ENCODE measurements at regions not wholly inside any gene's neighbourhood (a gene's known extent, or its start where the extent isn't known, plus 50 kb on each side); places are given as distances from the start of the nearest gene placed in this dataset.

DNA sequence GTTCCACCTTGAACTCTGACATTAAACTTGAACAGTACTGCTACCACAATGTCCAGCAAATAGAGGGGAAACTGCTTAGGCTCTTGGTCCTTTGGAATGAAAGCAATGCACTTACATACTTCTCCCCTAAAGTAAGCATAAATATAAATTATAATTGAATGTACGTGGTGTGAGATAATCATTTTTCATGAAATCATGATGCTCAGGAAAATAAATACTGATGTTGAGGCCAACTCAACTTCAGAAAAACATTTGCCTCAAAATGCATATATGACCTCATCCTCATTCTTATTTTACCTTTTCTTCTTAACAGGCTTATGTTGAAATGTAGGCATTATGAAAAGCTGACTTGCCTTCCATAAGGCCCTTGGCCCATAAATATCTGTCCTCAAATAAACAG, 166.3 kb downstream of the KDR start:
- CTCF ChIA-PET: no interaction called here

DNA sequence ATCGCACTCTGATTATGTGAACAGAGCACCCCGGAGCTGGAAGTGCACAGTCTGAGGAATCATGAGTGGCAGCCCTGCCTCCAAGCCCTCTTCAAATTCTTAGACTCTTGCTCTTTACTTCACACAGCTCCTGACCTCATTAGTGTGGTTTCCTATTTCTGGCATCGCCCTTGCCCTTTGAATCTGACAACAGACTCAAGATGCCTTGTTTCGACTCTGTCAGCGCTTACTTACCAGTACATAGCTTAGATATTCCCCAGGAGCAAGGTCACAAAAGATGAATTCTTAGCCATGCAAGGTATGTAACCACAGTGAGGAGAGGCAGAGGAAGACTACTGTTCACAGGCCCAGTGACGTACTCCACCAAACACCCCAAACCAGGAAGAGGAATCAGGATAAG, 167.2 kb downstream of the KDR start:
- no peak overlapping the region for H3K4me3 Mint-ChIP-seq (ENCODE audit: unreplicated experiment)
- ChIA-PET CTCF (no interaction called here), POLR2A (no interaction called here)
- no peaks in the 10 kb centered on the region for H3K9me3 Mint-ChIP-seq (ENCODE audit: unreplicated experiment)
- H3K27ac Mint-ChIP-seq (ENCODE audit: unreplicated experiment): no peak overlapping the region
- Histone ChIP-seq H3K4me1 (no peaks in the 10 kb centered on the region), H3K4me3 (ENCODE audit: low read depth, low read length) (no peak overlapping the region), H3K27me3 (replicated peaks; ENCODE audit: control insufficient read depth, insufficient read depth, low read length) (0 out of 2 replicates have a peak, but pooled peaks cover under 1% of the 10 kb centered on the region), H3K9me3 (no peaks in the 10 kb centered on the region), H3K36me3 (ENCODE audit: control insufficient read depth, insufficient read depth, low read length) (no peaks in the 10 kb centered on the region)
- no TSS peak for BruUV-seq (replicated peaks)
- peaks cover 18% of the 10 kb centered on the region for H3K27me3 Mint-ChIP-seq (ENCODE audit: insufficient read depth, unreplicated experiment)
- DNase-seq: no peak
- intact Hi-C loops (cut with micrococcal nuclease; ENCODE audit: unreplicated experiment): no loop called here
- H3K4me1 Mint-ChIP-seq (ENCODE audit: low read depth, unreplicated experiment): no peaks in the 10 kb centered on the region
- TF ChIP-seq, protein P1, sequence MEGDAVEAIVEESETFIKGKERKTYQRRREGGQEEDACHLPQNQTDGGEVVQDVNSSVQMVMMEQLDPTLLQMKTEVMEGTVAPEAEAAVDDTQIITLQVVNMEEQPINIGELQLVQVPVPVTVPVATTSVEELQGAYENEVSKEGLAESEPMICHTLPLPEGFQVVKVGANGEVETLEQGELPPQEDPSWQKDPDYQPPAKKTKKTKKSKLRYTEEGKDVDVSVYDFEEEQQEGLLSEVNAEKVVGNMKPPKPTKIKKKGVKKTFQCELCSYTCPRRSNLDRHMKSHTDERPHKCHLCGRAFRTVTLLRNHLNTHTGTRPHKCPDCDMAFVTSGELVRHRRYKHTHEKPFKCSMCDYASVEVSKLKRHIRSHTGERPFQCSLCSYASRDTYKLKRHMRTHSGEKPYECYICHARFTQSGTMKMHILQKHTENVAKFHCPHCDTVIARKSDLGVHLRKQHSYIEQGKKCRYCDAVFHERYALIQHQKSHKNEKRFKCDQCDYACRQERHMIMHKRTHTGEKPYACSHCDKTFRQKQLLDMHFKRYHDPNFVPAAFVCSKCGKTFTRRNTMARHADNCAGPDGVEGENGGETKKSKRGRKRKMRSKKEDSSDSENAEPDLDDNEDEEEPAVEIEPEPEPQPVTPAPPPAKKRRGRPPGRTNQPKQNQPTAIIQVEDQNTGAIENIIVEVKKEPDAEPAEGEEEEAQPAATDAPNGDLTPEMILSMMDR (IDR thresholded peaks at IDR 0.05; ENCODE audit: insufficient read depth in 1 of 2, low read depth in 1 of 2, low read length in 1 of 2, severe bottlenecking in 1 of 2, unreplicated experiment in 1 of 2): no peak
- H3K36me3 Mint-ChIP-seq (ENCODE audit: insufficient read depth, unreplicated experiment): no peaks in the 10 kb centered on the region

More for the DNA sequence above, 166.3 kb downstream of the KDR start:
- H3K27me3 ChIP-seq (replicated peaks; ENCODE audit: control insufficient read depth, insufficient read depth, low read length): 0 out of 2 replicates have a peak, but pooled peaks cover 1% of the 10 kb centered on the region
- no peaks in the 10 kb centered on the region for H3K36me3 ChIP-seq (ENCODE audit: control insufficient read depth, insufficient read depth, low read length)
- Mint-ChIP-seq H3K27me3 (ENCODE audit: insufficient read depth, unreplicated experiment) (peaks cover 14% of the 10 kb centered on the region), H3K9me3 (ENCODE audit: unreplicated experiment) (no peaks in the 10 kb centered on the region), H3K4me1 (ENCODE audit: low read depth, unreplicated experiment) (no peaks in the 10 kb centered on the region), H3K4me3 (ENCODE audit: unreplicated experiment) (no peak overlapping the region), H3K36me3 (ENCODE audit: insufficient read depth, unreplicated experiment) (no peaks in the 10 kb centered on the region), H3K27ac (ENCODE audit: unreplicated experiment) (no peak overlapping the region)
- DNase-seq: no peak
- intact Hi-C loops (cut with micrococcal nuclease; ENCODE audit: unreplicated experiment): no loop called here
- no TSS peak for BruUV-seq (replicated peaks)
- POLR2A ChIA-PET: no interaction called here
- no peaks in the 10 kb centered on the region for H3K9me3 ChIP-seq
- no peaks in the 10 kb centered on the region for H3K4me1 ChIP-seq
- TF ChIP-seq, protein P1 (IDR thresholded peaks at IDR 0.05; ENCODE audit: insufficient read depth in 1 of 2, low read depth in 1 of 2, low read length in 1 of 2, severe bottlenecking in 1 of 2, unreplicated experiment in 1 of 2): no peak
- no peak overlapping the region for H3K4me3 ChIP-seq (ENCODE audit: low read depth, low read length)

DNA sequence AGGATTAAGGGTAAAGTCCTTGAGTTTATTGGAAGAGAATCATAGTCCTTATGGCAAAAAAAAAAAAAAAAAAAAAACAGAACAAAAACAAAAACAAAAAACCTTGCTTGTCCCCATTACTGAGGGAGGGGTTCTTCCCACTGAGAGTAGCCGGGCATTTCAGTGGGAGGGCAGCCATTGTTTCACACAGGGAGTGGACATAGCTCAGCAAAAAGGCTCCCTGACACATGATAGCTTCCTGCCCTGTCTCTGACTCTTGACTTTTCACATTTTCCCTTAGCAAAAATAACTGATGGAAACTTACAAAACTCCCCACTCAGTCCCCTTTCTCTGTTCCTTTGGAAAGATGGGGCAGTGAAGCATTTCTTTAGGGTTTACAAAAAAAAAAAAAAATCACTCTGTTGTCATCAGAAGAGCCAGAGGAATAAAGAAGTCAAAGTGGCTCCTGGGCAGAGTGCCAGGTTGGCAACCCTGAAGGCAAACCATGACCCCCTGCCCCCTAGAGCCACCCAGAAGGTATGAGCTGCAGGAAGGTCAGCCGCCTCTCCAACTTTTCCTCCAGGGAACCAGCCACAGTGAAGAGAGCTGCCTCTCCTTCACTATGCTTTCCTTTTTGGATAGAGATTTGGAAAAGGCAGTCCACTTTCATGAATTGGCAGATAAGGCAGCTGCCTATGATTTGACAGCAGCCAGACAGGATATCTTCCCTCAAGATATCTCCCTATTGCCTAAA, 170.6 kb downstream of the KDR start:
- no peaks in the 10 kb centered on the region for H3K9me3 ChIP-seq
- H3K27me3 ChIP-seq (replicated peaks; ENCODE audit: control insufficient read depth, insufficient read depth, low read length): no peaks in the 10 kb centered on the region
- H3K4me1 ChIP-seq: no peaks in the 10 kb centered on the region
- peaks cover 10% of the 10 kb centered on the region for H3K27me3 Mint-ChIP-seq (ENCODE audit: insufficient read depth, unreplicated experiment)
- no peak overlapping the region for H3K4me3 Mint-ChIP-seq (ENCODE audit: unreplicated experiment)
- H3K27ac Mint-ChIP-seq (ENCODE audit: unreplicated experiment): no peak overlapping the region
- H3K36me3 Mint-ChIP-seq (ENCODE audit: insufficient read depth, unreplicated experiment): no peaks in the 10 kb centered on the region
- TF ChIP-seq, protein P1 (IDR thresholded peaks at IDR 0.05; ENCODE audit: insufficient read depth in 1 of 2, low read depth in 1 of 2, low read length in 1 of 2, severe bottlenecking in 1 of 2, unreplicated experiment in 1 of 2): no peak
- no peaks in the 10 kb centered on the region for H3K9me3 Mint-ChIP-seq (ENCODE audit: unreplicated experiment)
- no peak overlapping the region for H3K4me3 ChIP-seq (ENCODE audit: low read depth, low read length)
- no peaks in the 10 kb centered on the region for H3K36me3 ChIP-seq (ENCODE audit: control insufficient read depth, insufficient read depth, low read length)
- CTCF ChIA-PET: no interaction called here
- POLR2A ChIA-PET: no interaction called here
- no TSS peak for BruUV-seq (replicated peaks)
- intact Hi-C loops (cut with micrococcal nuclease; ENCODE audit: unreplicated experiment): no loop called here
- H3K4me1 Mint-ChIP-seq (ENCODE audit: low read depth, unreplicated experiment): no peaks in the 10 kb centered on the region
- no peak for DNase-seq

Data from Caco-2 (cell line).